T-helper 2 cell treated with Interferon-gamma antibody and Interleukin-4, amounts not matched to agents 5 μg/mL and 100 μg/mL, for 36 hours (primary cell): ENCODE measurements at regions not wholly inside any gene's neighbourhood (a gene's known extent, or its start where the extent isn't known, plus 50 kb on each side); places are given as distances from the start of the nearest gene placed in this dataset.

ENCODE experiments used
- DNase-seq: peaks from one replicate; pipeline ENCODE4 v3.0.0; 2021; ENCODE audit warnings: low spot score
- H3K27ac Mint-ChIP-seq: one replicate; pipeline ENCODE4 v1.8.0; 2021; ENCODE audit warnings: mild to moderate bottlenecking, mixed read lengths
- H3K27me3 Mint-ChIP-seq: one replicate; pipeline ENCODE4 v1.8.0; 2021; ENCODE audit warnings: low read depth, mixed read lengths
- H3K36me3 Mint-ChIP-seq: one replicate; pipeline ENCODE4 v1.8.0; 2021; ENCODE audit warnings: low read depth, mixed read lengths
- H3K4me1 Mint-ChIP-seq: one replicate; pipeline ENCODE4 v1.8.0; 2021; ENCODE audit warnings: low read depth, mixed read lengths
- H3K4me3 Mint-ChIP-seq: one replicate; pipeline ENCODE4 v1.8.0; 2022; ENCODE audit warnings: mild to moderate bottlenecking, moderate library complexity, mixed read lengths
- H3K9me3 Mint-ChIP-seq: one replicate; pipeline ENCODE4 v1.8.0; 2021; ENCODE audit warnings: mixed read lengths

DNA sequence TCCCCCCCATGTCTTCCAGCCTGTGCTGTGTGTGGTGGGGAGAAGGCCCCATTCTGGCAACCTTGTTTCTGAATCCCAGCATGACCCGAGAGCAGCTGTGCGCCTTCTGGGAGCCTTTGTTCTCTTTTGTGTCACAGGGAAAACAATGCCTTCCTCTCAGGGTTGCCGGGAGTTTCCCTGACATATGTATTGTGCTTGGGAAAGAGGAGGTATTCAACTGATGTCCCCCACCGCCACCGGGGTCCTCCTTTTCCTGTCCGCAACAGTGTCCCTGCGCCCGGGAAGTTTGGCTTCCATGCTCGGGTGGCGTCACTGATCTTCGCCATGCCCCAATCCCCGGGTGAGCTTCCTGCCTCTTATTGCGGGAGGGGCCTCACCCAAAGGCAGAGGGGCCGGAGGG is 77.5 kb upstream of the ASB18 start:
- Mint-ChIP-seq H3K36me3 (no peaks in the 10 kb centered on the region), H3K4me1 (no peaks in the 10 kb centered on the region), H3K27ac (no peak overlapping the region), H3K4me3 (no peak overlapping the region), H3K9me3 (no peaks in the 10 kb centered on the region), H3K27me3 (peaks cover 4% of the 10 kb centered on the region)
- DNase-seq = no peak

DNA sequence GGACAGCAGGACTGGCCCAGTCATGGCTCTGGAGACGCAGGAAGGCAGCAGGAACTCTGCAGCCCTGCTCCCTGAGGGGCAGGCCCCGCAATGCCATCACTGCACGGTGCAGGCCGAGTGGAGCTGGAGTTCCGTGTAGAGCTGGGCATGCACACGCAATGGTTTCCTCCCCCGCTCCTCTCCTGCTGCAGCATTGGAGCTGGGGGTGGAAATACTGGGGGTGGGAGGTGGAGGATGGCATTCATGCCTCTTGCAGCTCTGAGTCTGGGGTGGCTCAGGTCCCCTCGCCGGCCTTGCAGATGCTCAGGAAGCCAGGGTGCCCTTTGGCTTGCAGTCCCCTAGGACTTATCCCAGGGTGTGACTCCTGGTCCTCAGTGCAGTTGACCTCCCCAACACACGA is 78.3 kb upstream of the ASB18 start:
- no peak for DNase-seq
- no peaks in the 10 kb centered on the region for H3K9me3 Mint-ChIP-seq
- no peak overlapping the region for H3K4me3 Mint-ChIP-seq
- H3K27ac Mint-ChIP-seq = no peak overlapping the region
- peaks cover 4% of the 10 kb centered on the region for H3K27me3 Mint-ChIP-seq
- no peaks in the 10 kb centered on the region for H3K36me3 Mint-ChIP-seq
- H3K4me1 Mint-ChIP-seq = no peaks in the 10 kb centered on the region

DNA sequence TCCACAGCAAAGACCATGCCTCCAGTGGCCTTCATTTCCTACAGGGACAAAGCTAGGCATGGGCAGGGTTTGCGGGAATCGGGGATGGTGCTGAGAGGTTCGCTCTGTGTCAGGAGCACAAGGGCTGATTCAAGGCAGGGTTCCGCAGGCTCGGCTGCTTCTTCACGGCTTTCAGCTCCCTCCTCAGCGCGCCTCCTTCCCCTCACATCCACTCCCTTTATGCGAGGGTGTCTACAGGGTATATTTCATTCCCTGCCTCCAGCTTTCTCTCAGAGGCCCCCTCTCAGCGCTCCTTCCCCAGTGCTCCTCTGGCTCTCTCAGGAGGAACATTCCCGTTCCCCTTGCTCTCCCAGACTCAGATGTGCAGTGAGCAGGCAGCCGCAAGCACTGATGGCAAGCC is 78.7 kb upstream of the ASB18 start:
- Mint-ChIP-seq H3K9me3 (no peaks in the 10 kb centered on the region), H3K36me3 (no peaks in the 10 kb centered on the region), H3K4me1 (no peaks in the 10 kb centered on the region), H3K27ac (no peak overlapping the region), H3K27me3 (peaks cover 4% of the 10 kb centered on the region), H3K4me3 (no peak overlapping the region)
- DNase-seq = no peak

DNA sequence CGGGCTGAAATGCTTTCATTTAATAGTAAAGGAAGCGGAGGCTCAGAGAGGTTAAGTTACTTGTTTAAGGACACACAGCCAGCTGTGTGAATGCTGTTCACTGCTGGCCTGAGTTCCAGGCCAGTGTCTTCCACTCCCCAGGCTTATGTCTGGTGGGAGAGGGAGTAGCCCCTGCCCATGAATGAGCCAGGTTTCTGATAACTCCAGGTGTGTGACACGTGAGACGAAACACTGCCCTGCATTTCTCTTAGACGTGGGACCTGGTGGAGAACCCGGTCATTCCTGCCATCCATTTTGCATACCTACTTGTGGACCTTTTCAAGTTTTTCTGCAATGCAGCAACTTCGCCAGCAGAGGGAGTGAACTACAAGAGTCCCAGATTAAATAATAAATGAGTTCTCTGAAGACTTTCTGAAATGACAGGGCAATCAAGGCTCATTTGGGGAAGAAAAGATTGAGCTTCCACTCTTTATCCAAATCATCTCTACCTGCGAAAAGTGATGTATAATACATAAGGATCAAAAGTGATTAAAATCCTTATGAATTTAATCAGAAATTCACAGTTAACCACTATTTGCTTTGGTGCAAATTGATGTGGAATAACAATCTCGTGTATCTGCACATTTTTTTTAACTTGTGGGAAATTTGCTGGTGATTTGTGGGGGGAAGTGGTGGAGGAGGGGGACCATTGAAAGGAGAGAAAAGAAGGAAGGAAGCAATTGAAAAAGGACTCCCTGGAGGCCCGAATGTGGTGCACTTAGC is 79.4 kb upstream of the ASB18 start:
- no peaks in the 10 kb centered on the region for H3K9me3 Mint-ChIP-seq
- H3K4me1 Mint-ChIP-seq = no peaks in the 10 kb centered on the region
- no peak overlapping the region for H3K27ac Mint-ChIP-seq
- peak; percentile 36 for DNase-seq
- H3K4me3 Mint-ChIP-seq = no peak overlapping the region
- H3K36me3 Mint-ChIP-seq = no peaks in the 10 kb centered on the region
- peaks cover 4% of the 10 kb centered on the region for H3K27me3 Mint-ChIP-seq

DNA sequence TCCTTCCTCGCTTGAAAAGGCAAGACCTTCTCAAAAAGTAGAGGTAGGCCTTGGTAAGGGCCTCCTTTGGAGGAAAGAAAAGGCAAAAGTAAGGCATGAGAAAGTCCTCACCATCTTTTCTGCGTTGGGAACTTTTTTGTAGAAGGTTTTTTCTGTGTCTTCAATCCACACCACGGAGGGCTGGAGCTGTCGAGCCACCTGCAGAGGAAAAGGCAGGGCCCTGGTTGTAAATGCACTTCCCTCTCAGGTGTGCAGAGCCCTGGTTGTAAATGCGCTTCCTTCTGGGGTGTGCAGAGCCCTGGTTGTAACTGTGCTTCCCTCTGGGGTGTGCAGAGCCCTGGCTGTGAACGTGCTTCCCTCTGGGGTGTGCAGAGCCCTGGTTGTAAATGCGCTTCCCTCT is 80.2 kb upstream of the ASB18 start:
- Mint-ChIP-seq H3K4me3 (no peak overlapping the region), H3K27ac (no peak overlapping the region), H3K9me3 (no peaks in the 10 kb centered on the region), H3K36me3 (no peaks in the 10 kb centered on the region), H3K4me1 (no peaks in the 10 kb centered on the region), H3K27me3 (no peaks in the 10 kb centered on the region)
- DNase-seq = no peak

DNA sequence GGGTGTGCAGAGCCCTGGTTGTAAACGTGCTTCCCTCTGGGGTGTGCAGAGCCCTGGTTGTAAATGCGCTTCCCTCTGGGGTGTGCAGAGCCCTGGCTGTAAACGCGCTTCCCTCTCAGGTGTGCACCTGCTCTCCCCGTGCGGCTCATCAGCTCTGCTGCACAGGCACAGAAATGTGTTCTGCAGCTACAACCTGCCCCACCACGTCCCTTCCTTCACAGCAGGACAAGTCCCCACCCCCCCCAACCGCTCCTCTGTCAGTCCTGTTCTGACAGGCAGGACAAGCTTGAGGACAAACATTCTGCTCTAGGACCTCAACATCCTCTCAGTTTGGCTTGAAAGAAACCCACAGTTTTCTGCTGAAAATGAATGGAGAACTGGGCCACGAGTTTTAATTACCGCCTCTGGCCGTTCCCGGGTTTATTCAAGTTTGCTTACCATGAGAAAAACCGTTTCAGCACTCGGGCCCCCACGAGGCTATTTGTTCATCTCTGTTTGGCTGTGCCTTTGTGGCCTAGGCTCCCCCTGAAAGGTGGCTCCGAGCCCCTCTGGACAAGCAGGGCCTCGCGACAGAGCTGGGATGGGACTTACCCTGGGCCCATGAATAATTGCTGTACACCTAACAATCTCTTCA is 81.0 kb upstream of the ASB18 start:
- Mint-ChIP-seq H3K4me1 (no peaks in the 10 kb centered on the region), H3K36me3 (no peaks in the 10 kb centered on the region), H3K9me3 (no peaks in the 10 kb centered on the region), H3K27me3 (no peaks in the 10 kb centered on the region), H3K27ac (no peak overlapping the region), H3K4me3 (no peak overlapping the region)
- DNase-seq = no peak

DNA sequence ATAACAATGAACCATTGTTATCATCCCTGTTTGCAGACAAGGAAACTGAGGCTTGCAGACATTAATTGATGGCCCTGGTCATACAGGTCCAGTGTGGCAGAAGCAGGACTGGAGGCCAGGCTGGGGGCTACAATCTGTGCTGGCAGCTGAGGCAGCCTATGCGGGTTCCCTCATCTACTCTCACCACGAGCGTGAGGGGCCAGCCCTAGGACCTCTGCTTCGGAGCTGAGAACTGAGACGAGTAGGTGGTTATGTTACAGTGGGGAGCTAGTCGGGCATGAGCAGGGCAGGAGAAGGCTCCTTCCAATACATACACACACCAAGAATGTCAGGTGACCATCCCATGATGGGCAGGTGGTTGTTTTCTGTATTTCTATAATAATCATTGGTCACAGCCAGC is 82.2 kb upstream of the ASB18 start:
- no peaks in the 10 kb centered on the region for H3K4me1 Mint-ChIP-seq
- no peaks in the 10 kb centered on the region for H3K9me3 Mint-ChIP-seq
- H3K27me3 Mint-ChIP-seq = peaks cover 3% of the 10 kb centered on the region
- H3K36me3 Mint-ChIP-seq = no peaks in the 10 kb centered on the region
- H3K4me3 Mint-ChIP-seq = no peak overlapping the region
- DNase-seq = no peak
- no peak overlapping the region for H3K27ac Mint-ChIP-seq

DNA sequence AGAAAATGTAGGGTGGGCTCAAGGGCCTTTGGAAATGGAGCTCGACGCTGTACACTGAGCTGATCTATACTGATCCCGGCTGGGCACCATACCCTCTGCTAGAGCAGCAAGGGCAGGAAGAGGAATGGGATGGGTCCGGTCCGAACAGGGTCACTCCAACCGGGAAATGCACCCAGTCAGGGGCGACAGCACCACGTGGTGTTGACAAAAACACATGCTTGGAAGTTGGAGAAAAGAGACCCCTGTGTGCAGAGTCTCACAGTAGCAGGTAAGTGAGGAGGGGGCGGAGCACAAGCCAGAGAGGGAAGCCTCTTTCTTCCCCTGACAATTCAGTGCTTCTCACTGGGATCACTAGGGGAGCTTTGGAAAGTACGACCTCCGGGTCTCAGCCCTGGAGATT is 84.1 kb upstream of the ASB18 start:
- no peak overlapping the region for H3K27ac Mint-ChIP-seq
- H3K36me3 Mint-ChIP-seq = no peaks in the 10 kb centered on the region
- peaks cover 3% of the 10 kb centered on the region for H3K27me3 Mint-ChIP-seq
- H3K9me3 Mint-ChIP-seq = no peaks in the 10 kb centered on the region
- H3K4me1 Mint-ChIP-seq = no peaks in the 10 kb centered on the region
- DNase-seq = no peak
- no peak overlapping the region for H3K4me3 Mint-ChIP-seq

DNA sequence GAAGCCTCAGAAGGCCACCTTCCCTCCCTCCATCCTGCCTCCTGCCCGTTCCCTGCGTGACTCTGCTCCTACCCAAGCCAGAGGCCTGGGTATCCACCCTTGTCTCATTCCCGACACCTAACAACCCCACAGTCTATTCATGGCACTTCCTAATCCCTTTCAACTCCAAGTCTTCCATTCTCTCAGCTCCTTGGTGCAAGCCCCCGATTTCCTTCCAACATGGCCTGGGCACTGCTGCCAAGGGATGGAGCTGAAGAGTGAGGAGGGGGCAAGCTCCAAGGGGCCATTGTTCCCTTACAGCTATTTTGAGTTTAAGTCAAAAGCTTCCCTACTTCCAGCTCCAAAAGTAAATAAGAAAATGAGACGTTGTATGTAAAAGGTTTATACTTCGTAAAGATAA is 84.8 kb upstream of the ASB18 start:
- H3K27me3 Mint-ChIP-seq = peaks cover 3% of the 10 kb centered on the region
- H3K4me3 Mint-ChIP-seq = no peak overlapping the region
- H3K4me1 Mint-ChIP-seq = no peaks in the 10 kb centered on the region
- DNase-seq = no peak
- H3K9me3 Mint-ChIP-seq = no peaks in the 10 kb centered on the region
- H3K27ac Mint-ChIP-seq = no peak overlapping the region
- no peaks in the 10 kb centered on the region for H3K36me3 Mint-ChIP-seq

DNA sequence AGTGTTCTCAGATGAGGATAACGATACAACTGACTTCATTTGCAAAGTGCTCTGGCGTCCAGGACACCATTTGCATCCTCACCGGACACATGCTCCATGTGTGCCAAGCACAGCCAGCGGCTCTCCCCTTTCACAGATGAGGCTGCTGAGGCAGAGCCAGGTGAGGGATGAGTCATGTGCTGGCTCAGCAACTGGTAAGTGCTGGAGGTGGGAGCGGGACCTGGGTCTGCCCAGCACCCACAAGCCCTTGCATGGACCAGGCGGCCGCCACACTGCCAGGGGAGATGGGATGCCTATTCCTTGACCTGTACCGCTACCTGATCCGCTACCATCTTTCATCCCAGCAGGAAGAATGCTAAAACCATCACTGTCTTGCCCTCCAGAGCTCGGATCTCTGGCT is 86.2 kb upstream of the ASB18 start:
- H3K36me3 Mint-ChIP-seq = no peaks in the 10 kb centered on the region
- H3K9me3 Mint-ChIP-seq = no peaks in the 10 kb centered on the region
- peaks cover 3% of the 10 kb centered on the region for H3K27me3 Mint-ChIP-seq
- H3K27ac Mint-ChIP-seq = no peak overlapping the region
- H3K4me3 Mint-ChIP-seq = no peak overlapping the region
- H3K4me1 Mint-ChIP-seq = no peaks in the 10 kb centered on the region
- no peak for DNase-seq

DNA sequence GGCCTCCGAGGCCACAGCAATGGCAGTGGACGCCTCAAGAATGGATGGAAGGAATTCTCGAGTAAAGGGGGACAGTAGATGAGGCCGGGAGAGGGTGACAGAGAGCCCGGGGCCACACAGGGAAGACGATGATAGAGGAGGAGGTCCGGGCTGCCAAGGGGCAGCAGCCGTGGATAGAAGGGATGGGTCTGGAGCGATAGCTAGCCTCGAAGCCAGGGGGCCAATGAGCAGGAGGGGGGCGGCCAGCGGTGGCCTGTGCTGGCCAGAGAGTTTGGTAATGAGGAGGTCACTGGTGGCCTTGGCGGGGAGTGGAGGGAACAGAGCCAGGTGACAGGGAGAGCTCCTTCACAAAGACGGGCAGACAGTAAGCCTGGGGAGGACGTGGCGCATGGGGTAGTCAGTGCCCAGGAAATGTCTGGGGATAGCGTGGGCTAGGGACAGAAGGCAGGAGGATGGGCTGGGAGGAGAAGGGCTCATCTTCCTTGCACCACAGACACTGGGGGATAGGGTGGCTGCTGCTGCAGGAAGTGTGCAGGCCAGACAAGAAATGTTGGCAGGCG is 87.8 kb upstream of the ASB18 start:
- no peaks in the 10 kb centered on the region for H3K4me1 Mint-ChIP-seq
- H3K27ac Mint-ChIP-seq = no peak overlapping the region
- H3K36me3 Mint-ChIP-seq = no peaks in the 10 kb centered on the region
- no peak for DNase-seq
- no peaks in the 10 kb centered on the region for H3K9me3 Mint-ChIP-seq
- H3K27me3 Mint-ChIP-seq = peaks cover 3% of the 10 kb centered on the region
- H3K4me3 Mint-ChIP-seq = no peak overlapping the region

DNA sequence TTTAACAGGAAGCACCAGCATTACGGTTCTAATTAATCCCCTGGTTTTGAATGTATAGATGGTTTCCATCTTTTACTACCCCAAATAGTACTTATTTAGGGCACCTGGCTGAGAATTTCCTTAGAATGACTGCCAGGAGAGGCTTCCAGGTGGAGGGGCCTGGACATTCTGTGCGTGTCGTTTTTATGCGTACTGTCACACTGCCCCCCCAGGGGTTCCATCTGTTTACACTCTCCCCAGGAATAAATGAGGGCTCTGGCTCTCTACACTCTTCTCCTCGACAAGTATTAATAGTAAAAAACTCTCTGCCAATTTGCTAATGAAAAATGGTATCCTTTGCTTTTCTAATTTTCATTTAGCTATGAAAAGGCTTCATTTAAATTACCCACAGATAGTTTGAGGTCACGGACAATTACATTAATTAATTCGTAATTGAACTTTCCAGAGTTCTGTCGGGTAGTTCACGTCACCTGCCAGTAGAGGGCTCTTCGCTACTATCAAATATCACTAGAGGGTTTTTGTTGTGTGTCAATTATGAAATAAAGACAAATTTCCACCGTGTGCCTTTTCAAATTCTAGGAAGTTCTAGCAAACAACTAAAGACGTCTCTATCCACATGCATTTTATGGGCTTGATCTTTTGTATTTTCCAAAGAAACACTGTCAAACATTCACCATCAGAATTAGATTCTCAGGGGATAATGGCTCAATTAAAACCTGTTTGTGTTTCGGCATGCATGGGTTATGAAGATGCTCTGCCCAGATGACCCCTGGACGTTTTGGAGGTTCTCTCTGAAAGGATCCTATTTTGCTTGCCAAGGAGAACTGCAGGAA is 88.8 kb upstream of the ASB18 start:
- no peaks in the 10 kb centered on the region for H3K36me3 Mint-ChIP-seq
- H3K4me1 Mint-ChIP-seq = no peaks in the 10 kb centered on the region
- no peak overlapping the region for H3K27ac Mint-ChIP-seq
- H3K27me3 Mint-ChIP-seq = peaks cover 3% of the 10 kb centered on the region
- H3K9me3 Mint-ChIP-seq = no peaks in the 10 kb centered on the region
- no peak for DNase-seq
- no peak overlapping the region for H3K4me3 Mint-ChIP-seq

DNA sequence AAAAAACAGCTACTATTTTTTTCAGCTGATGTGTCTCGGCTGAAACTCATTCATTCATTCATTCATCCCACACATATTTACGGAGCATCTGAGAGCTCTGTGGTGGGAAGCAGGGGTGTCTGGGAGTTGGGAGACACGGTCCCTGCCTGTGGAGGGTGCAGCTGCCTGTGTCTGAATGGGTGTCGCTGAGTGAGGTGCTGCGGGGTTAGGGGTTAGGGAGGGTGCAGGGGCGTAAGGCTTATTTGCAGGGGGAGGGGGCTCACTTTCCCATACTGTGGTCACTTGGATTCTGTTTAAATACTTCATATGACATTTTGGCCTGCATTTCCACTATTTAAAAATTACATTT is 89.4 kb upstream of the ASB18 start:
- H3K36me3 Mint-ChIP-seq = no peaks in the 10 kb centered on the region
- no peaks in the 10 kb centered on the region for H3K9me3 Mint-ChIP-seq
- H3K27ac Mint-ChIP-seq = no peak overlapping the region
- no peaks in the 10 kb centered on the region for H3K4me1 Mint-ChIP-seq
- DNase-seq = no peak
- peaks cover 3% of the 10 kb centered on the region for H3K27me3 Mint-ChIP-seq
- H3K4me3 Mint-ChIP-seq = no peak overlapping the region
